SKM-1 treated with dmso at 0.1 percent for 144 hours (cell line): ENCODE measurements at regions not wholly inside any gene's neighbourhood (a gene's known extent, or its start where the extent isn't known, plus 50 kb on each side); places are given as distances from the start of the nearest gene placed in this dataset.

Source experiments
- DNase-seq: peaks from one replicate; lab custom pipeline; 2025; ENCODE audit not compliant: unreplicated experiment; lab: John Stamatoyannopoulos, UW

DNA sequence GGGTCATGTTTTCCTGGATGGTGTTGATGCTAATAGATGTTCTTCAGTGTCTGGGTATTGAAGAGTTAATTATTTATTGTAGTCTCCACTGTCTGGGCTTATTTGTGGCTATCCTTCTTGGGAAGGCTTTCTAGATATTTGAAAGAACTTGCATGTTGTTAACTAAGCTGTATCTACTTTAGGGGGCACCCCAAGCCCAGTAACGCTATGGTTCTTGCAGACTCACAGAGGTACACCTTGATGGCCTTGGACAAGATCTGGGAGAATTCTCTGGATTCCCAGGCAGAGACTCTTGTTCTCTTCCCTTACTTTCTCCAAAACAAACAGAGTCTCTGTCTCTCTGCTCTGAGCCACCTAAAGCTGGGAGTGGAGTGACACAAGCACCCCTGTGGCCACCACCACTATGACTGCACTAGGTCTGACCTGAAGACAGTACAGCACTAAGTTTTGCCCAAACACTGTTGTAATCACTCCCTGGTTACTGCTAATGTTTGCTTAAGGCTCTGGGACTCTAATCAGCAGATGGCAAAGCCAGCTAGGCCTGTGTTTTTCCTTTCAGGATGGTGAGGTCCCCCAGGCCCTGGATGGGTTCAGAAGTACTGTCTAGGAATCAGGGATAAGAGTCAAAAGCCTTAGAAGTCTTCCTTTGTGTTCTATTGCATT is 76.5 kb upstream of the C1orf21 start:
- DNase-seq: no peak

DNA sequence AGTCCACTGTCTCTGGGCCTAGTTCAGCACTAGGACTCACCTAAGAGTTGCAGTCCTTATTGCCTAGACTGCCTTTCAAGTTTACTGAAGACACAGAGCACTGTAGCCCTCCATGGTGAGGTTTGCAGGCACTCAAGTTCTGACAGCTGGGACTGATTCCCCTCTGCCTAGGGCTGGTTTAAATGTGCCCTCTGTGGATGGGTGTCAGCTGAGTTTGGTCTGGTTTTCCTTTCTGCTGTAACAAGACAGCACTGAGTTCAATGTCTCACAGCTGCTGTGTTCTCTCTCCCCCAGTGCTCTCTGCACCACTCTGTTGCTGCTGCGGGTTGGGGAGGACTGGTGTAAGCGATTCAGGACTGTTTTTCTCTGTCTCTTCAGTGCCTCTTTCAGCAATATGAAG is 75.2 kb upstream of the C1orf21 start:
- no peak for DNase-seq

DNA sequence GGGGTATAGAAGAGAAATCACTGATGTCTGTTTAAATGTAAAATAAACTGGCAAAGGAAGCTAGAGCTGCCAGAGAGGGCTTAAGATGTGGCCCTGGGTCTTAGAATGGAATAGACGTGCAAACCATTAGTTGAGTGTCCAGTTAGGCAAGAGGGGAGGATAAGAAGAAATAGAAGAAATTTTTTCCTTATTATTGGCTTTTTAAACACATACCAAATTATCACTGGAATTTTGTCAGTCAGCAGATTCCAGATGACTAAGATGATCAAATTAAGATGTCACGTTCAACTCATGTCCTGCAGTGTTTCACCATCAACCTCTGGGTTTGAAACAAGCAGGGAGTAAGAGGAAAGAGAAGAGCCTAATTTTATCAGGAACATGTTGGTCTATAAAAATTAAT is 71.6 kb upstream of the C1orf21 start:
- DNase-seq: no peak

DNA sequence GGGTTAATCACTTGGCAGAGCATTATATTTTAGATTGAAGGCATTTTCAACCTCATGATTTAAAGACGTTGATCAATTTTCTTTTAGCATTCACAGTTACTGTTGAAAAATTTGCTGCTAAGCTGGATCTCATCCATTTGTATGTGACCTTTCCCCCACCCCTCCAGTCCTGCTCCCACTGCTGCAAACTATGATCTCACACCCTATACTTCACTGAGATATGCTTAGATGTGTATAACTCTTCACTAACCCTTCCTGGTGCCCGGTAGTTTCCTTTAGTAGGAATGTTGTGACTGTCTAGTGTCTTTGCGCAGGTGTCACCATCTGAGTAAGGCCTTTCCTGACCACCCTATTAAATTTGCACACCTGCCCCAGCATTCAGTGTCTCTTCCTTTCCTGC is 67.0 kb upstream of the C1orf21 start:
- no peak for DNase-seq

DNA sequence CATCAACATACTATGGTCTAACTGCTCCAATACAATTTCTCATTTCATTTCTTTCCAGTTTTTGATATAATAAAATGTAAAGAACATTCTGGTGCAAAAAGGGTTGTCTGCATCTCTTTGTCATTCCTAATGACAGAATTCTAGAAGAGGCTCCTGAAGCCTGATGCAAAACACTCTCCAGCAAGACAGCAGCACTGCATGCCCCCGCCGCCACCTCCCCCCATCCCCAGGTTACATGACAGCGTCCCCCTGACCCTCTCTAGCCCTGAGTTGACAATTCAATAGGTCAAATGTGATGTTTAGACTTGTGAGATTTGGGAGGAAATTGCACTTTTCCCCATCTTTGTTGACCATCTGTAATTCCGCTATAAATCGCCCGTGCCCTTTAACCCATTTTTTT is 64.6 kb upstream of the C1orf21 start:
- no peak for DNase-seq

DNA sequence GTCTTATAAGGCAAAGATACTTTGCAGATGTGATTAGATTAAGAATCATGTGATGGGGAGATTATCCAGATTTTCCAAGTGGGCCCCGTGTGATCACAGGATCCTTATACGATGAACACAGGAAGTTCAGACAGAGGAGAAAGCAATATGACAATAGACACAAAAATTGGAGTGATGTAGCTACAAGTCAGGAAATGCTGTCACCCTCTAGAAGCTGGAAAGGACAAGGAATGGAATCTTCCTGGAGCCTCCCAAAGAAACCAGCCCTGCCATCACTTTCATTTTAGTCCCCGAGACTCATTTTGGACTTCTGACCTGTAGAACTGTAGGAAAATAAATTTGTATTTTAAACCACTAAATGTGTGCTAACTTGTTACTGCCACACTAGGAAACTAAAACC is 61.9 kb upstream of the C1orf21 start:
- DNase-seq: no peak

DNA sequence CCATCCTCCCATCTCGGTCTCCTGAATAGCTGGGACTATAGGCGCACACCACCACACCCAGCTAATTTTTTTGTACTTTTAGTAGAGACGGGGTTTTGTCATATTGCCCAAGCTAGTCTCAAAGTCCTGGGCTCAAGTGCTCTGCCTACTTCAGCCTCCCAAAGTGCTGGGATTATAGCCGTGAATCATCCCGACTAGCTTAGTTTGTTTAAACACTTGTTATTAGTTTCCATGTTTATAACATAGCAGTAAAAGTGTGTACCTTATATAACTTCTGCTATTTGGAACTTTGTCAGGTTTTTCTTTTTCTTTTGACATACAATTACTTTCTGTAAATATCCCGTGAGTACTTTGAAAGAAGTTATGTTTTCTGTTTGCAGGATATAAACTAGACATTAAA is 60.6 kb upstream of the C1orf21 start:
- DNase-seq: no peak

DNA sequence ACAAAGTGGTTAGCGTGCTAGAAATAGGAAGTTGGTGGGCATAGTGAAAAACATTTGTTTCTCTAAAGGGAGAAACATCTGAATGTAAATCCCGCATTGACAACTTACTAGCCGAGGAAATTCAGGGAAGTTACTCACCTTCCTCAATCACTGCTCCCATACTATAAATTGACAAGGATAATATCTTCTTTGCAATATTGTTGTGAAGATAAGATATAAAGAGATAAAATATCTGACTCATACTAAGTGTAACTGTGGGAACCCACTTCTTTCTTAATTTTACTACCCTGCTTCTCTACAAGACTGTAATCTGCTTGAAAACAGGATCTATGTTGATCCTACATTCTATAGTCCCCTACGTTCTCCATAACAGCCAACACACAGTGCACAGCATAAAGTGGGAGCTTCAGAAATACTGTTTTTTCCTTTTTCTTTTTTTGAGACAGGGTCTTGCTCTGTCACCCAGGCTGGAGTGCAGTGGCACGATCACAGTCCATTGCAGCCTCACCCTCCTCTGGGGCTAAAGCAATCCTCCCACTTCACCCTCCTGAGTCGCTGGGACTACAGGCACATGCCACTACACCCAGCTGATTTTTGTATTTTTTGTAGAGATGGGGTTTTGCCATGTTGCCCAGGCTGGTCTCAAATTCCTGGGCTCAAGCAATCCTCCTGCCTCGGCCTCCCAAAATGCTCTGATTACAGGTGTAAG is 57.4 kb upstream of the C1orf21 start:
- no peak for DNase-seq

DNA sequence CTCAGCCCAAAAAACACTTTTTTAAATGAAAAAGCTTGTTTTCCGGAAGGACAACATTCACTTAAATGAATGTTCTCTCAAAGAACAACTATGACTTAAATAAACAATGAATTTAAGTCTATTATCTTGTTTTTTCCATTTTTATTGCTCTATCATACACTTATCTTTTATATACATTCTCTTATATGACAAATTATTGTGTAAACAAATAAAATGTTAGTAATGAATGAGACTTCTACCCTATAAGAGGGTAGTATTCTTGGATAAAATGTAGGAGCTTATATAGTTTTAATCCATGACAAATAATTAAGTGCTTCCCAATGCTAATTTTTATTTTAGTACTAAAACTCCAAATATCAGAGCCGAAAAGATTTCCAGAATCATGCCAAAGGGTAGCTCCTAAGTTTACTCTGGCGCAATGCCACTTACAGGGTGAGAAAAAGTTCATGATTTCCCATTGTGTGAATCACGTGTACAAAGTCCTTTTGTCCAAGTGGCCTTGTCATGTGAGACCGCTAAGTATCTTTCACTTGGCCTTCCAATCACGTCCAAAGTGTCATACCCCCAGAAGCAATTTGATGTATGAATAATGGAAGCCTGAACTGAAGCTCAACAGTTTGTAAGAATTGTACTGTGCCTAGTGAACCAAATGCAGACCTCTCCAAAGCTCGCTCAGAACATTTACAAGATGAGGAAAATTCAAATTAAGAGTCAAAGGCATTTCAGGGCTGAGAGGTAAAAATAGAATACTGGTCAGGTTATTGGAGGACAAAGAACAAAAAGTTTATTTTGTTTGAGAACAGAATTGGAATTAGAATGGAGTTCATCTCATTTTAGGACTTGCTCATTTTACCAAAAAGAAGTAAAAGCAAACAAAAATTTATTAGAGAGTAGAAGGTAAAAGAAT is 56.6 kb upstream of the C1orf21 start:
- DNase-seq: no peak

DNA sequence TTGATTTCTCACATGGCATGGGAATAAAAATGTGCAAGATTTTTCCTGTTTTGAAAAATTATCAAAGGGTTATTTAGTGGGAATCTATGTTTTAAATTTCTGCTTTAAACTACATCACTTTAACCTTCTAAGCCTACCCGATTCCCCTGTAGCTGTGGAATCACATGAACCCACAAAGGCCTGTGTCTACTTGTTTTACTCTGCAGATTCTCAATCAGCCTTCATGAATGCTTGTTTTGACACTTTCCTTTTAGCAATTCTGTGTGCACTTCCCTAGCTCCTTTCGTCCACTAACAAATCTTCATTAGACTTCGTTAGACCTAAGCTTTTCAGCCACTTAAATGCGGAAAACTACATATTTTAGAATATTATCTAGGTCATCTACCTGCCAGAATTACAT is 56.0 kb upstream of the C1orf21 start:
- DNase-seq: no peak
